ENCODE measurements at regions not wholly inside any gene's neighbourhood (a gene's known extent, or its start where the extent isn't known, plus 50 kb on each side); places are given as distances from the start of the nearest gene placed in this dataset.
A peak's percentile ranks its signal among the peaks of the same experiment; 100 is the strongest.

DNA sequence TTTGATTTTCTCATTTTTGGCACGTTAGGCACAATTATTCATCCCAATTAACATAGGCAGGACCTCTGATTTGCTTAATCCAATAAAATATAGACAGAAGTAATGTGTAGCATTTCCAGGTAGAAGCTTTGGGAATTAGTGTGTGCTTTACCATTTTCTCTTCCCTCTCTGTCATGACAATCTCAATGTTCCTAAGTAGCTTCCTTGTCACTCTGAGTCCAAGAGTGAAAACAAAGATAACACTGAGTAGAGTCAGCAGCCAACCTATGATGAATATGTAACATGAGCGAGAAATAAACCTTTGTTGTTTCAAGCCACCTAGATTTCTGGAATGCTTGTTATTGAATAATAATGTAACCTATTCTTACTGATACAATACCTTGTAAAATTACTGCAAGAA, 283.8 kb downstream of the OMA1 start:
- TF ChIP-seq, protein P1, sequence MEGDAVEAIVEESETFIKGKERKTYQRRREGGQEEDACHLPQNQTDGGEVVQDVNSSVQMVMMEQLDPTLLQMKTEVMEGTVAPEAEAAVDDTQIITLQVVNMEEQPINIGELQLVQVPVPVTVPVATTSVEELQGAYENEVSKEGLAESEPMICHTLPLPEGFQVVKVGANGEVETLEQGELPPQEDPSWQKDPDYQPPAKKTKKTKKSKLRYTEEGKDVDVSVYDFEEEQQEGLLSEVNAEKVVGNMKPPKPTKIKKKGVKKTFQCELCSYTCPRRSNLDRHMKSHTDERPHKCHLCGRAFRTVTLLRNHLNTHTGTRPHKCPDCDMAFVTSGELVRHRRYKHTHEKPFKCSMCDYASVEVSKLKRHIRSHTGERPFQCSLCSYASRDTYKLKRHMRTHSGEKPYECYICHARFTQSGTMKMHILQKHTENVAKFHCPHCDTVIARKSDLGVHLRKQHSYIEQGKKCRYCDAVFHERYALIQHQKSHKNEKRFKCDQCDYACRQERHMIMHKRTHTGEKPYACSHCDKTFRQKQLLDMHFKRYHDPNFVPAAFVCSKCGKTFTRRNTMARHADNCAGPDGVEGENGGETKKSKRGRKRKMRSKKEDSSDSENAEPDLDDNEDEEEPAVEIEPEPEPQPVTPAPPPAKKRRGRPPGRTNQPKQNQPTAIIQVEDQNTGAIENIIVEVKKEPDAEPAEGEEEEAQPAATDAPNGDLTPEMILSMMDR (conservative IDR thresholded peaks at IDR 0.05; ENCODE audit: low read length), result no peak
- no peak for DNase-seq (ENCODE audit: low read depth)
- no peak overlapping the region for H3K4me3 ChIP-seq (ENCODE audit: low read length)

DNA sequence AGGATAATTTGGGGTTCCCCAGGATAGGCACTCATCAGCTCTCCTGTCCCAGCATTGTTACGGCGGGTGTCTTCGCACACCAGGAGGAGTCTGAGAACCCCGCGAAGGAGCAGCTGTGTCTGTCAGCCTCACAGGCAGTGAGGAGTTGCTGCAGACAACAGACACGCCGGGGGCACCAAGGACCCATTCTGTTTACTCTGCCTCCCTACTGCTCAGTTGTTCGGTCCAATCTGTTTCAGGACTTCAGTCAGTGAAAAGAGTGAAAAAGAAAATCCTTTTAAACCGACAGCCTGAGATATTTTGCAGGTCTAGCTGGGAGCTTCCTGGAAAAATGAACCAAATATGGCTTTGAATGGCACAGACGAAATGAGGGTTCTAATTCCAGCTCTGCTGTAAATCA, 288.4 kb downstream of the OMA1 start:
- TF ChIP-seq, protein P1 (conservative IDR thresholded peaks at IDR 0.05; ENCODE audit: low read length), result no peak
- no peak overlapping the region for H3K4me3 ChIP-seq (ENCODE audit: low read length)
- DNase-seq (ENCODE audit: low read depth), result no peak

DNA sequence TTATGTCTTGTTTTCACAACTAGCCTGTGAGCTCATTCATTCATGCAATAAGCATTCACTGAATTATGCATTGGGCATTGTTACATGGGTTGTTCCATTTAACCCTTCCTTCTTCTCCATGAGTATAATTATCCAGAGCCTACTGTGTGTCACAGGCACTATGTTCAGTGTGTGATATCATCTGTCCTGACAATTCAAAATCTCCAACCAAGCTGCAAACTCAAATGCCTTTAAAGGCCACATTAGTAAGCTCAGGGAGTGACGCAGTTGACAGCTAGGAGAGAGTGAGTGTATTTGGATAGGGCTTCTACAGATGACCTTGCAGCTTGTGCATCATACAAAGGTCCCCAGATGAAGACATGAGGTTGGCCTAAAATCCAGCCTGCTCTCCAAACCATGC, 289.5 kb downstream of the OMA1 start:
- DNase-seq (ENCODE audit: low read depth), result no peak
- no peak overlapping the region for H3K4me3 ChIP-seq (ENCODE audit: low read length)
- TF ChIP-seq, protein P1 (conservative IDR thresholded peaks at IDR 0.05; ENCODE audit: low read length), result no peak

DNA sequence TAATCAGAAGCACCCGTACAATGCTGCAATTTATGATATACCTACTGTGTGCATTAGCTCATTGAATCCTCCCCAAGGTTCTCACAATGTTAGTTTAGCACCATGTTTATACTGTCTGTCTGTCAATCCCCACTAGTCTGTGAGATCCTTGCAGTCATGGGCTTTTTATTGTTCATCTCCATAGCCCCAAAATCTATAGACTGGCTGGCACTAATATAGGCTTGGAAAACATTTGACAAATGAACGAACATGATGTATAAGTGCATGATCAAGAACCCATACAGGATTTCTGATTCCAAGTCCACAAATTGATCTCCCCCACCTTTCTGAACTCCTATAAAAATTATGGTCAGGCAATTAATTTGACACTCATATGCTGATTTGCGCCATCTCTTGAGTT, 290.0 kb downstream of the OMA1 start:
- no peak overlapping the region for H3K4me3 ChIP-seq (ENCODE audit: low read length)
- TF ChIP-seq, protein P1 (conservative IDR thresholded peaks at IDR 0.05; ENCODE audit: low read length), result no peak
- no peak for DNase-seq (ENCODE audit: low read depth)

DNA sequence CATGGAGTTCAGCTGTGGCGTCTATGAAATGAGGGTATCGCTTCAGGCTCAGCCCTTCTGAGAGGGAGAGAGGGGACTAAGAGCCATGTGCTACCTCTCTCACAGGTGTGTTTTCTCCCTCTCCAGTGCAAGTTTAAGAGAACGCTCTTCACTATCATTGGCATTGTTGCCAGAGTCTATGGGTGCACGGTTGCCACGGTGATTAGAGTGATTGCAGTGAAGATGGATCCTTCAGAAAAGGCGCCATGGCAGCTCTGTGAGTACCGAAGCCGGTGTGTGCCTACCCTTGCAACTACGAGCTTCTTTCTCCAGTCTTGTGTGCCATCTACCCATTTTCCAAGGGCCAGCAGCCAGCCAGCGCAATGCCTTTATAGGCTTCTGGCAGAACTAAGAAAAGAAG, 290.5 kb downstream of the OMA1 start:
- no peak for DNase-seq (ENCODE audit: low read depth)
- no peak overlapping the region for H3K4me3 ChIP-seq (ENCODE audit: low read length)
- TF ChIP-seq, protein P1 (conservative IDR thresholded peaks at IDR 0.05; ENCODE audit: low read length), result no peak

DNA sequence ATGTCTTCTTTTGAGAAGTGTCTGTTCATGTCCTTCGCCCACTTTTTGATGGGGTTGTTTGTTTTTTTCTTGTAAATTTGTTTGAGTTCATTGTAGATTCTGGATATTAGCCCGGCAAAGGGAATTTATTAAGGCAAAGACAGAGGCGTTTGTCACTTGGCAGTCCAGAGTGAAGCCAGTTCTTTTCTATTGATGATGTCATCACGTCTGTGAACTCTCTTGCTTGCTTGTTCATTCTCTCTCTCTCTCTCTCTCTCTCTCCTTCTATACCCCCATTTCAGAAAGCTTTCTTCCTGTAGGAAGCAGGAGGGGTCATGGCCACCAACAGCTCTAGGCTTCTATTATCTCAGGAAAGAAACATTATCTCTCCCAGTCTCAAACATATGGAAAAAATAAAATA, 291.3 kb downstream of the OMA1 start:
- no peak overlapping the region for H3K4me3 ChIP-seq (ENCODE audit: low read length)
- DNase-seq (ENCODE audit: low read depth), result no peak
- TF ChIP-seq, protein P1 (conservative IDR thresholded peaks at IDR 0.05; ENCODE audit: low read length), result no peak

DNA sequence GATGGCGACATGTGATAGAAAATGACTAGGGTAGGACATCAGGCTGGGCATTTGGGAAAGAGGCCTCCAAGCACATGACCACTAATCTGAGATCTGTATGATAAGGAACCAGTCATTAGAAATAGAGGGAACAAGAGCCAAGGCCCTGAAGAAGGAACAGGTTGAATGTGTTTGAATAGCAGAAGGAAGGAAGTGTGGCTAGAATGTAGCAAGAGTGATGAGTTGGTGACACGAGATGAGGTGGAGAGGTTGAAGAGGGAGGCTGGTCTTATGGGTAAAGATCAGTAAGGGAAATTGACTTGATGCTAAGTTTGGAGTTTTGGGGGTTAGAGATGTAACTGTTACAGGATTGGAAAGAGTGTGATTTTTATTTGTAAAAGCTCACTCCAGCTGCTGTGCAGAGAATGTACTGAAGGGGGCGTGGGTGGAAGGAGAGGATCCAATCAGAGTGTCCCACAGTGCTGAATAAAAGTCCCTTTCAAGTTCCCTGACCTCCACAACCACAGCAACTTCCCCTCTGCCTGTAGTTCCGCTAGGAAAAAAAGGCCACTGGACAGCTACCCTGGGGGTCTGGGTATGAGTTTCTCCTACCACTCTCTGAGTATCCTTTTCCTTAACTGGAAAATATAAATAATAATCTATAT, 295.0 kb downstream of the OMA1 start:
- no peak overlapping the region for H3K4me3 ChIP-seq (ENCODE audit: low read length)
- TF ChIP-seq, protein P1 (conservative IDR thresholded peaks at IDR 0.05; ENCODE audit: low read length), result peak; percentile 42
- DNase-seq (ENCODE audit: low read depth), result no peak
